IPS-15b (cell line): ENCODE measurements at regions not wholly inside any gene's neighbourhood (a gene's known extent, or its start where the extent isn't known, plus 50 kb on each side); places are given as distances from the start of the nearest gene placed in this dataset.
"Not testable (repeated sequence)": the region's sequence is repeated elsewhere in the genome, so short reads cannot be mapped to it uniquely, and the experiment has no call there.

Source experiments
- H3K27me3 ChIP-seq: one replicate; pipeline ENCODE4 v1.6.1; 2013; ENCODE audit warnings: low read length; ENCODE audit not compliant: control insufficient read depth, insufficient read depth
- H3K36me3 ChIP-seq: one replicate; pipeline ENCODE4 v1.6.1; 2013; ENCODE audit warnings: low read length; ENCODE audit not compliant: control insufficient read depth, insufficient read depth
- H3K4me1 ChIP-seq: one replicate; pipeline ENCODE4 v1.6.1; 2013; ENCODE audit warnings: mild to moderate bottlenecking, low read length; ENCODE audit not compliant: control insufficient read depth, insufficient read depth
- H3K4me3 ChIP-seq: one replicate; pipeline ENCODE4 v1.5.1; 2013; ENCODE audit warnings: low read depth, low read length
- H3K9ac ChIP-seq: one replicate; pipeline ENCODE4 v1.6.1; 2013; ENCODE audit warnings: low read depth, mild to moderate bottlenecking, low read length
- H3K9me3 ChIP-seq: one replicate; pipeline ENCODE4 v1.6.1; 2013; ENCODE audit warnings: mild to moderate bottlenecking, low read length; ENCODE audit not compliant: control insufficient read depth, insufficient read depth

GRCh38 chr16:31581065-31581464 is 53.4 kb downstream of the AHSP start:
- not testable (repeated sequence) for H3K4me3 ChIP-seq, H3K27me3 ChIP-seq, H3K9me3 ChIP-seq, H3K9ac ChIP-seq, H3K4me1 ChIP-seq, H3K36me3 ChIP-seq

GRCh38 chr16:31601737-31602384 is 74.2 kb downstream of the AHSP start:
- not testable (repeated sequence) for H3K9ac ChIP-seq, H3K4me3 ChIP-seq, H3K4me1 ChIP-seq, H3K27me3 ChIP-seq, H3K9me3 ChIP-seq, H3K36me3 ChIP-seq

- H3K36me3 ChIP-seq: no peaks in the 10 kb centered on the region
- H3K9me3 ChIP-seq: peaks cover 2% of the 10 kb centered on the region
- no peaks in the 10 kb centered on the region for H3K27me3 ChIP-seq
- no peak overlapping the region for H3K9ac ChIP-seq
- H3K4me3 ChIP-seq: no peak overlapping the region
- H3K4me1 ChIP-seq: no peaks in the 10 kb centered on the region
These were observed 90.4 kb downstream of the AHSP start for GRCh38 chr16:31618130-31618529.

GRCh38 chr16:31636433-31636832 is 108.7 kb downstream of the AHSP start:
- Histone ChIP-seq H3K4me1 (no peaks in the 10 kb centered on the region), H3K9me3 (peaks cover 12% of the 10 kb centered on the region), H3K36me3 (no peaks in the 10 kb centered on the region), H3K27me3 (no peaks in the 10 kb centered on the region), H3K9ac (no peak overlapping the region), H3K4me3 (no peak overlapping the region)

GRCh38 chr16:31641279-31641678 is 113.6 kb downstream of the AHSP start:
- H3K4me1 ChIP-seq: no peaks in the 10 kb centered on the region
- no peak overlapping the region for H3K9ac ChIP-seq
- H3K36me3 ChIP-seq: no peaks in the 10 kb centered on the region
- peaks cover 14% of the 10 kb centered on the region for H3K9me3 ChIP-seq
- H3K4me3 ChIP-seq: no peak overlapping the region
- no peaks in the 10 kb centered on the region for H3K27me3 ChIP-seq

GRCh38 chr16:31655674-31656073 is 128.0 kb downstream of the AHSP start:
- H3K9me3 ChIP-seq: not testable (repeated sequence)

GRCh38 chr16:31664683-31665482 is 137.2 kb downstream of the AHSP start:
- no peaks in the 10 kb centered on the region for H3K4me1 ChIP-seq
- no peak overlapping the region for H3K9ac ChIP-seq
- no peak overlapping the region for H3K4me3 ChIP-seq
- no peaks in the 10 kb centered on the region for H3K36me3 ChIP-seq
- H3K27me3 ChIP-seq: no peaks in the 10 kb centered on the region
- peaks cover 4% of the 10 kb centered on the region for H3K9me3 ChIP-seq

More at GRCh38 chr16:31655674-31656073, 128.0 kb downstream of the AHSP start:
- H3K4me1 ChIP-seq, H3K36me3 ChIP-seq, H3K27me3 ChIP-seq, H3K4me3 ChIP-seq, H3K9ac ChIP-seq: not testable (repeated sequence)

GRCh38 chr16:31674686-31675085 is 147.0 kb downstream of the AHSP start:
- H3K9me3 ChIP-seq: peaks cover 11% of the 10 kb centered on the region
- H3K9ac ChIP-seq: no peak overlapping the region
- H3K27me3 ChIP-seq: no peaks in the 10 kb centered on the region
- H3K4me3 ChIP-seq: no peak overlapping the region
- no peaks in the 10 kb centered on the region for H3K4me1 ChIP-seq
- H3K36me3 ChIP-seq: no peaks in the 10 kb centered on the region

- Histone ChIP-seq H3K4me1 (no peaks in the 10 kb centered on the region), H3K36me3 (no peaks in the 10 kb centered on the region), H3K4me3 (no peak overlapping the region), H3K27me3 (no peaks in the 10 kb centered on the region), H3K9me3 (peaks cover 11% of the 10 kb centered on the region), H3K9ac (no peak overlapping the region)
These were observed 149.0 kb downstream of the AHSP start for GRCh38 chr16:31676731-31677130.

GRCh38 chr16:31678649-31679325 is 151.1 kb downstream of the AHSP start:
- Histone ChIP-seq H3K9me3 (peaks cover 11% of the 10 kb centered on the region), H3K9ac (no peak overlapping the region), H3K36me3 (no peaks in the 10 kb centered on the region), H3K27me3 (no peaks in the 10 kb centered on the region), H3K4me3 (no peak overlapping the region), H3K4me1 (no peaks in the 10 kb centered on the region)

- H3K9ac ChIP-seq, H3K4me3 ChIP-seq, H3K9me3 ChIP-seq, H3K27me3 ChIP-seq, H3K4me1 ChIP-seq, H3K36me3 ChIP-seq: not testable (repeated sequence)
These were observed 161.6 kb downstream of the AHSP start for GRCh38 chr16:31689331-31689730.

- not testable (repeated sequence) for H3K27me3 ChIP-seq, H3K9ac ChIP-seq, H3K9me3 ChIP-seq, H3K4me3 ChIP-seq, H3K36me3 ChIP-seq, H3K4me1 ChIP-seq
These were observed 164.6 kb downstream of the AHSP start for GRCh38 chr16:31692338-31692737.
